ENCODE measurements at regions not wholly inside any gene's neighbourhood (a gene's known extent, or its start where the extent isn't known, plus 50 kb on each side); places are given as distances from the start of the nearest gene placed in this dataset.

DNA sequence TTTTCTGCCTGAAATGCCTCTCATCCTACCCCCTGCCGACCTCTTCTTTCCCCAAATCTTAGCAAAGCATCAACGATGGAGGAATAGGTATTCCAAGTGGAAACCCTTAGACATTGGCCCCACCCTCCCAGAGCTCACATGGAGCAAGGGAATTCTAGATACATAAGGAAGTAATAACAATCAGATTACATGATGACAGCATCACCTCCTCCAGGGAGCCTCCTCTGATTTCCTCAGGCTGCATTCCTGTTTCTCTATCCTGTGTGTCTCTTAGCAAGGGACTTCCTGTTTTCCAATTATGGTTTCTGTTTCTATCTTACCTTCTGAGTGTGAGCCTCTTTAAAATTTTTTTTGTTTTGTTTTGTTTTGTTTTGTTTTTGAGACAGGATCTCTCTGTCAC, 246.6 kb downstream of the TSHZ3 start:
- Histone ChIP-seq H3K4me1 (ENCODE audit: insufficient read depth) (peaks cover 29% of the 10 kb centered on the region), H3K9me2 (replicated peaks; ENCODE audit: insufficient read depth) (no peaks in the 10 kb centered on the region), H3K4me2 (no peak overlapping the region), H3K79me2 (no peaks in the 10 kb centered on the region), H4K20me1 (ENCODE audit: insufficient read depth, poor library complexity, severe bottlenecking) (no peaks in the 10 kb centered on the region), H3K27ac (no peak overlapping the region), H3K9me3 (ENCODE audit: low read depth) (no peaks in the 10 kb centered on the region), H3K4me3 (no peak overlapping the region), H3K36me3 (replicated peaks; ENCODE audit: insufficient read depth, low read depth) (no peaks in the 10 kb centered on the region), H2AFZ (no peak overlapping the region), H3K27me3 (no peaks in the 10 kb centered on the region)
- TF ChIP-seq, protein P1, sequence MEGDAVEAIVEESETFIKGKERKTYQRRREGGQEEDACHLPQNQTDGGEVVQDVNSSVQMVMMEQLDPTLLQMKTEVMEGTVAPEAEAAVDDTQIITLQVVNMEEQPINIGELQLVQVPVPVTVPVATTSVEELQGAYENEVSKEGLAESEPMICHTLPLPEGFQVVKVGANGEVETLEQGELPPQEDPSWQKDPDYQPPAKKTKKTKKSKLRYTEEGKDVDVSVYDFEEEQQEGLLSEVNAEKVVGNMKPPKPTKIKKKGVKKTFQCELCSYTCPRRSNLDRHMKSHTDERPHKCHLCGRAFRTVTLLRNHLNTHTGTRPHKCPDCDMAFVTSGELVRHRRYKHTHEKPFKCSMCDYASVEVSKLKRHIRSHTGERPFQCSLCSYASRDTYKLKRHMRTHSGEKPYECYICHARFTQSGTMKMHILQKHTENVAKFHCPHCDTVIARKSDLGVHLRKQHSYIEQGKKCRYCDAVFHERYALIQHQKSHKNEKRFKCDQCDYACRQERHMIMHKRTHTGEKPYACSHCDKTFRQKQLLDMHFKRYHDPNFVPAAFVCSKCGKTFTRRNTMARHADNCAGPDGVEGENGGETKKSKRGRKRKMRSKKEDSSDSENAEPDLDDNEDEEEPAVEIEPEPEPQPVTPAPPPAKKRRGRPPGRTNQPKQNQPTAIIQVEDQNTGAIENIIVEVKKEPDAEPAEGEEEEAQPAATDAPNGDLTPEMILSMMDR (IDR thresholded peaks at IDR 0.05; ENCODE audit: poor library complexity), result no peak
- TF ChIP-seq EZH2phosphoT487 (IDR thresholded peaks at IDR 0.05; ENCODE audit: low read depth, severe bottlenecking, unreplicated experiment), result no peak
- no peak for TF ChIP-seq EZH2 (IDR thresholded peaks at IDR 0.05; ENCODE audit: borderline replicate concordance)
- WGBS (ENCODE audit: low lambda C conversion rate, missing lambda C conversion rate), result 96% methylated on average over 2 of the region's 2 CpGs
- no peak for DNase-seq (ENCODE audit: low spot score)

DNA sequence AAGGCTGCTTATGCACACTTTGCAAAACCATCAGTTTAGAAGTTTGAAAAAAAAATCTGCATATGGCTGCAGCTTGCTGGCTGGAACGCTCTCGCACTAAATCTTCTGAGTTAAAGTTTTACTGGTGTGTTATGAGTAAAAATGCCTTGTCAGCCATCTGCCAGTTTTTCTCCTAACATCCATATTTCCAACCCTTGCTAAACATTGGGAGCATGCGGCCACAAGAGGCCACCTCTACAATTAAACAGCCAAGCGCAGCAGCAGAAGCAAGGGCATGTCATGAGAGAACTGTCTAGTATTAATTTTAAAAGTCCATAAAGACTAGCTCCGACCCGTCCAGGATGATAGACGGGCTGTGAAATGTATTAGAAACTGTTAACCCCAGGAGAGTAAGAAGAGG, 248.3 kb downstream of the TSHZ3 start:
- H3K27ac ChIP-seq, result no peak overlapping the region
- peak; percentile 16 for DNase-seq (ENCODE audit: low spot score)
- H3K4me3 ChIP-seq, result no peak overlapping the region
- WGBS (ENCODE audit: low lambda C conversion rate, missing lambda C conversion rate), result 44% methylated on average over 7 of the region's 7 CpGs
- no peaks in the 10 kb centered on the region for H4K20me1 ChIP-seq (ENCODE audit: insufficient read depth, poor library complexity, severe bottlenecking)
- H3K9me3 ChIP-seq (ENCODE audit: low read depth), result no peaks in the 10 kb centered on the region
- no peak overlapping the region for H2AFZ ChIP-seq
- peaks cover 29% of the 10 kb centered on the region for H3K4me1 ChIP-seq (ENCODE audit: insufficient read depth)
- no peaks in the 10 kb centered on the region for H3K27me3 ChIP-seq
- no peaks in the 10 kb centered on the region for H3K36me3 ChIP-seq (replicated peaks; ENCODE audit: insufficient read depth, low read depth)
- no peaks in the 10 kb centered on the region for H3K9me2 ChIP-seq (replicated peaks; ENCODE audit: insufficient read depth)
- no peak overlapping the region for H3K4me2 ChIP-seq
- no peaks in the 10 kb centered on the region for H3K79me2 ChIP-seq
- no peak for TF ChIP-seq EZH2phosphoT487 (IDR thresholded peaks at IDR 0.05; ENCODE audit: low read depth, severe bottlenecking, unreplicated experiment)
- TF ChIP-seq, protein P1 (IDR thresholded peaks at IDR 0.05; ENCODE audit: poor library complexity), result no peak
- no peak for TF ChIP-seq EZH2 (IDR thresholded peaks at IDR 0.05; ENCODE audit: borderline replicate concordance)

GRCh38 chr19:31100206-31100590, 249.0 kb downstream of the TSHZ3 start:
- Histone ChIP-seq H3K4me1 (ENCODE audit: insufficient read depth) (peaks cover 29% of the 10 kb centered on the region), H3K27me3 (no peaks in the 10 kb centered on the region), H3K9me2 (replicated peaks; ENCODE audit: insufficient read depth) (no peaks in the 10 kb centered on the region), H3K4me3 (no peak overlapping the region), H4K20me1 (ENCODE audit: insufficient read depth, poor library complexity, severe bottlenecking) (no peaks in the 10 kb centered on the region), H3K79me2 (no peaks in the 10 kb centered on the region), H3K27ac (no peak overlapping the region), H3K36me3 (replicated peaks; ENCODE audit: insufficient read depth, low read depth) (no peaks in the 10 kb centered on the region), H3K4me2 (no peak overlapping the region), H3K9me3 (ENCODE audit: low read depth) (no peaks in the 10 kb centered on the region), H2AFZ (no peak overlapping the region)
- no peak for TF ChIP-seq EZH2phosphoT487 (IDR thresholded peaks at IDR 0.05; ENCODE audit: low read depth, severe bottlenecking, unreplicated experiment)
- TF ChIP-seq EZH2 (IDR thresholded peaks at IDR 0.05; ENCODE audit: borderline replicate concordance), result no peak
- TF ChIP-seq, protein P1 (IDR thresholded peaks at IDR 0.05; ENCODE audit: poor library complexity), result no peak
- DNase-seq (ENCODE audit: low spot score), result no peak
- WGBS (ENCODE audit: low lambda C conversion rate, missing lambda C conversion rate), result 88% methylated on average over 3 of the region's 3 CpGs

All from hepatocyte (in vitro differentiated cells).